Osteocyte (in vitro differentiated cells): ENCODE measurements at regions not wholly inside any gene's neighbourhood (a gene's known extent, or its start where the extent isn't known, plus 50 kb on each side); places are given as distances from the start of the nearest gene placed in this dataset.
"Not testable (repeated sequence)": the region's sequence is repeated elsewhere in the genome, so short reads cannot be mapped to it uniquely, and the experiment has no call there.

ENCODE experiments used
- DNase-seq: peaks from one replicate; pipeline ENCODE4 v3.0.0; 2021; ENCODE audit warnings: mixed read lengths; ENCODE audit not compliant: unreplicated experiment; ENCODE audit errors: extremely low spot score
- H3K27ac Mint-ChIP-seq: one replicate; pipeline ENCODE4 v1.8.0; 2021; ENCODE audit warnings: mild to moderate bottlenecking, mixed read lengths; ENCODE audit not compliant: unreplicated experiment
- H3K27me3 Mint-ChIP-seq: one replicate; pipeline ENCODE4 v1.8.0; 2021; ENCODE audit warnings: mixed read lengths; ENCODE audit not compliant: unreplicated experiment
- H3K36me3 Mint-ChIP-seq: one replicate; pipeline ENCODE4 v1.8.0; 2021; ENCODE audit warnings: mixed read lengths; ENCODE audit not compliant: unreplicated experiment
- H3K4me1 Mint-ChIP-seq: one replicate; pipeline ENCODE4 v1.8.0; 2021; ENCODE audit warnings: mixed read lengths; ENCODE audit not compliant: unreplicated experiment
- H3K4me3 Mint-ChIP-seq: one replicate; pipeline ENCODE4 v1.8.0; 2021; ENCODE audit warnings: mild to moderate bottlenecking, moderate library complexity, mixed read lengths; ENCODE audit not compliant: unreplicated experiment
- H3K9me3 Mint-ChIP-seq: one replicate; pipeline ENCODE4 v1.8.0; 2021; ENCODE audit warnings: mixed read lengths; ENCODE audit not compliant: unreplicated experiment
- TF ChIP-seq, protein P1 (sequence below): fragments of 200-600 bp; sonication (generic); IDR thresholded peaks from 2 replicates; pipeline ENCODE4 v1.5.0; 2021; ENCODE audit warnings: antibody characterized with exemption, mild to moderate bottlenecking, moderate library complexity

- H3K27me3 Mint-ChIP-seq, result no peaks in the 10 kb centered on the region
- no peak overlapping the region for H3K27ac Mint-ChIP-seq
- H3K4me3 Mint-ChIP-seq, result no peak overlapping the region
- H3K4me1 Mint-ChIP-seq, result no peaks in the 10 kb centered on the region
- no peaks in the 10 kb centered on the region for H3K36me3 Mint-ChIP-seq
- no peaks in the 10 kb centered on the region for H3K9me3 Mint-ChIP-seq
- TF ChIP-seq, protein P1, sequence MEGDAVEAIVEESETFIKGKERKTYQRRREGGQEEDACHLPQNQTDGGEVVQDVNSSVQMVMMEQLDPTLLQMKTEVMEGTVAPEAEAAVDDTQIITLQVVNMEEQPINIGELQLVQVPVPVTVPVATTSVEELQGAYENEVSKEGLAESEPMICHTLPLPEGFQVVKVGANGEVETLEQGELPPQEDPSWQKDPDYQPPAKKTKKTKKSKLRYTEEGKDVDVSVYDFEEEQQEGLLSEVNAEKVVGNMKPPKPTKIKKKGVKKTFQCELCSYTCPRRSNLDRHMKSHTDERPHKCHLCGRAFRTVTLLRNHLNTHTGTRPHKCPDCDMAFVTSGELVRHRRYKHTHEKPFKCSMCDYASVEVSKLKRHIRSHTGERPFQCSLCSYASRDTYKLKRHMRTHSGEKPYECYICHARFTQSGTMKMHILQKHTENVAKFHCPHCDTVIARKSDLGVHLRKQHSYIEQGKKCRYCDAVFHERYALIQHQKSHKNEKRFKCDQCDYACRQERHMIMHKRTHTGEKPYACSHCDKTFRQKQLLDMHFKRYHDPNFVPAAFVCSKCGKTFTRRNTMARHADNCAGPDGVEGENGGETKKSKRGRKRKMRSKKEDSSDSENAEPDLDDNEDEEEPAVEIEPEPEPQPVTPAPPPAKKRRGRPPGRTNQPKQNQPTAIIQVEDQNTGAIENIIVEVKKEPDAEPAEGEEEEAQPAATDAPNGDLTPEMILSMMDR, result no peak
- DNase-seq, result no peak
Observed at GRCh38 chr14:43729143-43729542, 777.9 kb downstream of the FSCB start.

DNA sequence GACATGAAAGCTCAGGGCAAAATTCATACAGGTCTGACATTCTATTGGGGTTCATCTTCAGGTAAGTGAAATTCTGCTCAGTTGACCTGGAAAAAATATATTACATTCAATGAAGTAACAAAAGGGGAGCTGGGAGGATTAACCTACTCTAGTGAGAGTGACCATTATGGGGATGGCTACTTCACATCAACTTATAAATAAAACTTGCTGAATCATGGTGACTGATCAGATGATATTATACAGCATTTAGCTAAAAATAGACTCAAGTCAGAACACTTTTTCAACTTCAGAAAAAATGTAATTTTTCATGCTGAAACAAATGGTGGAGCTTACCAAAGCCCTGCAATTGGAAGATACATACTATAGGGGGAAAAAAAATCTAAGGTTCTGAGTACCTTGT is 800.2 kb downstream of the FSCB start:
- TF ChIP-seq, protein P1, result no peak
- DNase-seq, result no peak
- peaks cover 6% of the 10 kb centered on the region for H3K9me3 Mint-ChIP-seq
- H3K27me3 Mint-ChIP-seq, result no peaks in the 10 kb centered on the region
- H3K27ac Mint-ChIP-seq, result no peak overlapping the region
- H3K4me1 Mint-ChIP-seq, result no peaks in the 10 kb centered on the region
- H3K36me3 Mint-ChIP-seq, result no peaks in the 10 kb centered on the region
- no peak overlapping the region for H3K4me3 Mint-ChIP-seq

GRCh38 chr14:43698561-43699284 is 808.4 kb downstream of the FSCB start:
- not testable (repeated sequence) for H3K27me3 Mint-ChIP-seq, H3K4me1 Mint-ChIP-seq, DNase-seq, H3K36me3 Mint-ChIP-seq, H3K4me3 Mint-ChIP-seq, H3K27ac Mint-ChIP-seq
- H3K9me3 Mint-ChIP-seq, result peaks cover 20% of the 10 kb centered on the region

DNA sequence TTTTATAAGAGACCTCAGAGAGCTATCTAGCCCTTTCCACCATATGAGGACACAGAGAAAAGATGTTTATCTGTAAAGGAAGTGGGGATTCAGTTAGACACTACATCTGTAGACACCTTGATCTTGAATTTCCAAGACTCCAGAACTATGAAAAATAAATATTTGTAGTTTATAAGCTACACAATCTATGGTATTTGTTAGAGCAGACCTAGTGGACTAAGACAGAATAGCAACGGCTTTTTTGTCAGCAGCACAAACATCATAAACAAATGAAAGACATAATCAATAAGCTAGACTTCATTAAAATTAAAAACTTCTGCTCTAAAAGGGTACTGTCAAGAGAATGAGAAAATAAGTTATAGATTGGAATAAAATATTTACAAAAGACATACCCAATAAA is 810.1 kb downstream of the FSCB start:
- H3K9me3 Mint-ChIP-seq, result peaks cover 20% of the 10 kb centered on the region
- TF ChIP-seq, protein P1, result no peak
- no peaks in the 10 kb centered on the region for H3K36me3 Mint-ChIP-seq
- H3K4me3 Mint-ChIP-seq, result no peak overlapping the region
- no peak overlapping the region for H3K27ac Mint-ChIP-seq
- H3K27me3 Mint-ChIP-seq, result no peaks in the 10 kb centered on the region
- no peak for DNase-seq
- no peaks in the 10 kb centered on the region for H3K4me1 Mint-ChIP-seq

- DNase-seq, result no peak
- H3K4me3 Mint-ChIP-seq, result no peak overlapping the region
- no peaks in the 10 kb centered on the region for H3K36me3 Mint-ChIP-seq
- H3K4me1 Mint-ChIP-seq, result peaks cover 3% of the 10 kb centered on the region
- H3K9me3 Mint-ChIP-seq, result peaks cover 10% of the 10 kb centered on the region
- no peak overlapping the region for H3K27ac Mint-ChIP-seq
- TF ChIP-seq, protein P1, result no peak
- H3K27me3 Mint-ChIP-seq, result no peaks in the 10 kb centered on the region
Observed at GRCh38 chr14:43692706-43693105, 814.4 kb downstream of the FSCB start.
